Stimulated activated naive CD8-positive, alpha-beta T cell treated with anti-CD3 and anti-CD28 coated beads, Interleukin-15, Interleukin-2, amounts not matched to agents 100 ng/mL and 50 ng/mL, for 24 hours (primary cell): ENCODE measurements at regions not wholly inside any gene's neighbourhood (a gene's known extent, or its start where the extent isn't known, plus 50 kb on each side); places are given as distances from the start of the nearest gene placed in this dataset.

Experiments
- H3K27ac Mint-ChIP-seq: one replicate; pipeline ENCODE4 v1.8.0; 2021; ENCODE audit warnings: mild to moderate bottlenecking, mixed read lengths
- H3K27me3 Mint-ChIP-seq: one replicate; pipeline ENCODE4 v1.8.0; 2021; ENCODE audit warnings: mixed read lengths
- H3K36me3 Mint-ChIP-seq: one replicate; pipeline ENCODE4 v1.8.0; 2021; ENCODE audit warnings: low read depth, mixed read lengths
- H3K4me1 Mint-ChIP-seq: one replicate; pipeline ENCODE4 v1.8.0; 2021; ENCODE audit warnings: low read depth, mixed read lengths
- H3K4me3 Mint-ChIP-seq: one replicate; pipeline ENCODE4 v1.8.0; 2021; ENCODE audit warnings: mild to moderate bottlenecking, mixed read lengths
- H3K9me3 Mint-ChIP-seq: one replicate; pipeline ENCODE4 v1.8.0; 2021; ENCODE audit warnings: mixed read lengths

- H3K27me3 Mint-ChIP-seq = peaks cover 22% of the 10 kb centered on the region
- peaks cover 4% of the 10 kb centered on the region for H3K9me3 Mint-ChIP-seq
- H3K27ac Mint-ChIP-seq = no peak overlapping the region
- H3K4me1 Mint-ChIP-seq = no peaks in the 10 kb centered on the region
- no peak overlapping the region for H3K4me3 Mint-ChIP-seq
- H3K36me3 Mint-ChIP-seq = no peaks in the 10 kb centered on the region
Observed at GRCh38 chr15:88312941-88313579, 56.5 kb upstream of the NTRK3 start.

GRCh38 chr15:88309363-88309762, 52.8 kb upstream of the NTRK3 start:
- Mint-ChIP-seq H3K9me3 (peaks cover 3% of the 10 kb centered on the region), H3K36me3 (no peaks in the 10 kb centered on the region), H3K4me1 (no peaks in the 10 kb centered on the region), H3K27me3 (peaks cover 13% of the 10 kb centered on the region), H3K27ac (no peak overlapping the region), H3K4me3 (no peak overlapping the region)

GRCh38 chr15:88307344-88307743, 50.8 kb upstream of the NTRK3 start:
- H3K4me3 Mint-ChIP-seq = no peak overlapping the region
- peaks cover 10% of the 10 kb centered on the region for H3K27me3 Mint-ChIP-seq
- H3K36me3 Mint-ChIP-seq = no peaks in the 10 kb centered on the region
- no peak overlapping the region for H3K27ac Mint-ChIP-seq
- no peaks in the 10 kb centered on the region for H3K9me3 Mint-ChIP-seq
- H3K4me1 Mint-ChIP-seq = no peaks in the 10 kb centered on the region
